GM18861 (cell line): ENCODE measurements at regions not wholly inside any gene's neighbourhood (a gene's known extent, or its start where the extent isn't known, plus 50 kb on each side); places are given as distances from the start of the nearest gene placed in this dataset.

Experiments
- ATAC-seq: cut with Tn5 transposase; IDR thresholded peaks from one replicate; pipeline ENCODE4 v1.9.1; 2021; ENCODE audit not compliant: unreplicated experiment

DNA sequence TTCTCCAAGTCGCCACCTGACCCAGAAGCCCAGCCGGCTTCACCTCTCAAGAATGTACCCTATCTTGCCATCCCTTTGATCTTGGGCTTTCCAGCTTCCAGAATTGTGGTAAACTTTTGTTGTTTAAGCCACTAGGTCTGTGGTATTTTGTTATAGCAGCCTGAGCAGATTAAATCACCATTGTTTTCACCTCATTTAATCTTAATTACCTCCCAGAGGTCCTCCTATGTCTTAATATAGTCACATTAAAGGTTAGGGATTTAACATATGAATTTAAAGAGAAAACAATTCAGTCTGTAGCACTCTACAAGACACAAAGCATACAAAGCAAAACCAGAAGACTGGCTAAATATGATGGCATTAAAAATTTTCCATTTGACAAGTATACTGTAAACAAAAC, 123.4 kb upstream of the CADM2 start:
- no peak for ATAC-seq

DNA sequence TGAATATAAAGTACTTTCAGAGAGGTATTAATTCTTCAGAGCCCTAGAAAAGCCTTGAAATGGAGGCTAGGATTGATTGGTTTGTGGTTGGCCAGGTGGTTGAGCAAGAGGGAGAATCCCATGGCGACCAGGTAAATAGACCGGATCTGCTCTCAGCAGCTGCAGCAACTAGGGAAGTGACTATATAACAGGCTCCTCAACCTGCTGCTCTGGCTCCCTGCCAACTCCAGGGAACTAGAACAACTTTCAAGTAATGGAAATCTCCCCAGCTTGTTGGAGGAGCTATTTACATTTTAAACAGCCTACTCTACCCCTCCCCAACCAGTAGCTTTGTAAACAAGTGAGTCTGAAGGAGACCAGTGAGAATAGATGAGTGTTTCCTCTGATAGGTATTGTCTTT, 121.8 kb upstream of the CADM2 start:
- no peak for ATAC-seq

GRCh38 chr3:84877092-84877491, 81.7 kb upstream of the CADM2 start:
- no peak for ATAC-seq

- ATAC-seq, result no peak
These were observed 77.5 kb upstream of the CADM2 start for GRCh38 chr3:84881288-84881687.

- no peak for ATAC-seq
These were observed 73.4 kb upstream of the CADM2 start for GRCh38 chr3:84885199-84885882.

DNA sequence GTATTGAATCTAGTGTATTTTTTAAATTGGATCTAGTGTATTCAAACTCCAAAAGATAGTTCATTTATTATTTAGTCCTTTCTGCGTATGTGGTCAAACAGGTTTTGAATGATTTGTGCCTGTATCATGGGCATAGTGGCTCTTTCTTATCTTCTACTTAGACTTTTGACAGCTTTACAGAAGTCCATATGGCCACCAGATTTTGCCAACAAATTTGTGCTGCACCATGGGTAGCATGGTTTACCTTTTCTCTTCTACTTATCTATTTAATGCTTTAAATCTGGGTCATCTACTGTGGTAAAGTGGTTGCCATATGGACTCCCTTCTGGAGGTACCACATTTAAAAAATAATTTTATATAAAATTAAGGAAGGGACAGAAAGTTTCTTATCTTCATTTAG, 66.9 kb upstream of the CADM2 start:
- ATAC-seq, result no peak

DNA sequence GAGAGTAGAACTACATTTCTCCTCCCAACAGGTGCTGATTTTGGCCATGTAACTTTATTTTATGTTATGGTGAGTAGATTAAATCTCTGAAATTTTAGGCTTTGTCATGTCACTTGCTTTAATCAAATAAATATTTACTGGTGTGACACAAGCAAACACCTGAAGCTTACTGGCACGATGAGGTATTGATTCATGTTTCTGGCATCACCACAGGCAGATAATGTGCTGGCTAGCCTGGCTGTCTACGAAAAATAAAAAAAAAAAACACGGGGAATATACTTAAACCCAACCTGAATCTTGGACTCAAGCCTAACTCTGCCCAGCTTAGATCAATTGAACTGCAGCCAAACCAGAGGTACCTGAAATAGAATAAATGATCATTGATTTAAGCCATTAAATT, 65.6 kb upstream of the CADM2 start:
- ATAC-seq, result no peak

GRCh38 chr3:84904212-84904611, 54.6 kb upstream of the CADM2 start:
- ATAC-seq, result no peak

DNA sequence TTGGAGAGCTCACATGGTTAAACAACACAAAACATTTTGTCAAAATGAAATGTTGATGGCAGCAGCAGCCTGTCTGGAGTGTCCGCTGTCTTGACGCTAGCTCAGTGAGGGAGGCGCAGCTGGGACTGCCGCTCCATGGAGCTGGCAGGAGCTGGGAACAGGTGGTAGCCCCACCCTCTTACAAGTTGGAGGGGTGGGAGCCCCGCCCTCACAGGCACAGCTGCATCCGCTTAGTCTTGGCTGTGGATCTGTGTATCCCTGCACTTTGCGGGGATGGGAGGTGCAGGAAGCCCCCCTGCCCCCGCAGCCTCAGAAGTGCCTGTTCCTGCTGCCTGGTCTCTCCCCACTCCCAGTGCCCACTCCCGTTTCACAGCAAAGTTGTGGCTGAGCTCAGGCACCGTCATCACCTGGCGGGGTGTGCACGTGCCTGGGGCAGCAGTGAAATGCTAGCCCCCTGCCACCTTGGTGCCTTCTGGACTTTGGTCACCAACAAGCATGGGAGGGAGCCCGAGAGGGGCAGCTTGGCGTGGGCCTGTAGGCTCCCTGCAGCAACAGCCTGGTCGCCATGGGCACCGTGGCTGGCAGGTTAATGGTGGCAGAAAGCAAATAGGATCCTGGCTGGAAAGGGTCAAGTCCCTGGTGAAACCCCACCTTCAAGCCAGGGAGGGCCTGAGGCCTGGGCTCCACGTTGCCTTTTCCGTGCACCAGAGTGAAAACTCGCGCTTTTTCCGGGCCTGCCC, 53.8 kb upstream of the CADM2 start:
- no peak for ATAC-seq

GRCh38 chr3:84905556-84905920, 53.3 kb upstream of the CADM2 start:
- ATAC-seq, result no peak

DNA sequence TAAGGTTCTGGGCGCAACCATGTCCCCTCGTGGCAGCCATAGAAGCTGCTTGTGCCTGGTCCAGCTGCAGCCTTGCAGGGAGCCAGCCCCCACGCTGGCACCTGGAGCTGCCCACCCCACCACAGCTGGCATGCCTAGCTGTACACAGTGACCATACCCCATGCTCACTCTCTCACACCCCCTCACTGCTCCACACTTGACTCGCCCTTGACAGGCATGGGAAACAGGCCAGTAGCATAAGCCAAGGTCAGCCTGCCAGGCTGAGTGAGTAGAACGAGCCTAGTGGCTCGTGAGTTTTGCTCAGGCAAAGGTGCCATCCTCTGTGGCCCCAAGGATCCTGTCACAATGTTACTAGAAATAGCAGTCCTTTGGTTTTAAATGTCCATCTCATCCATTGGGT, 52.7 kb upstream of the CADM2 start:
- no peak for ATAC-seq
